GM19324 (cell line): ENCODE measurements at regions not wholly inside any gene's neighbourhood (a gene's known extent, or its start where the extent isn't known, plus 50 kb on each side); places are given as distances from the start of the nearest gene placed in this dataset.

Experiments
- ATAC-seq: cut with Tn5 transposase; IDR thresholded peaks from one replicate; pipeline ENCODE4 v1.9.1; 2021; ENCODE audit warnings: mild to moderate bottlenecking, moderate library complexity; ENCODE audit not compliant: unreplicated experiment, low FRiP score

DNA sequence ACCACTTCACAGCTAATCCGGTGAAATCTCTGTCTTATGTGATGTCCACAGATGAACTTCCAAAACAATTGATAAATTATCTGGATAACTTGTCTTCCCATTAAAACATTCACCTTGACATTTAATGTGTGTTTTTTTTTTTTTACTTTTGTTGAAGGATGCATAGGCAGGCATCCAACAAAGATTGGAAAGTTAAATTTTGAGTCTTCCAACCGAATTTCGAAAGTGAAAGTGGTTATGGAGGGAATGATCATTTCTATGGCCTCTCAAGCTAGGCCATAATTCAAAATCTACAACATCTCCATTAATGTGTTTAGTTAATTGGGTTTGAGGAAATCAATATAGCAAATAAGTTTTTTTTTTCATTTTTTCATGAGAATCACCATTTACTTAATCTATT lies 1495.5 kb upstream of the ACVR2A start:
- ATAC-seq = no peak

DNA sequence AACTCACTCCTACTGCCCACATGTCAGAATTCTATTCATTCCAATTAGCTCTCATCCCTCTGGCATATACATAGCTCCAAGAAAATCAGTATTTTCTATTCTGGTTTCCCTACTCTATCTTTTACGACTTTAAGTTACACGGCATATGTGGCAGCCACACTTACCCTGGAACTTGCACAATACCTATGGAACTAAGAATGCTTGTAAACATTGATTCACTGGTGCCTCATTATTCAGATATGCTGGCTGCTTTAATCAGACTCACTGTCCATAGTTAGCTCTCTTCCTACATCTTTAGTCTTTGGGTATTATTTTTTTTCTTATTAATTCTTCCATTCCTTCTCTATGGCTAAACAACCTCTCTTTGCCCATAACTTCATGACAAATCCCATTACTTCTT lies 1519.9 kb upstream of the ACVR2A start:
- ATAC-seq = no peak

DNA sequence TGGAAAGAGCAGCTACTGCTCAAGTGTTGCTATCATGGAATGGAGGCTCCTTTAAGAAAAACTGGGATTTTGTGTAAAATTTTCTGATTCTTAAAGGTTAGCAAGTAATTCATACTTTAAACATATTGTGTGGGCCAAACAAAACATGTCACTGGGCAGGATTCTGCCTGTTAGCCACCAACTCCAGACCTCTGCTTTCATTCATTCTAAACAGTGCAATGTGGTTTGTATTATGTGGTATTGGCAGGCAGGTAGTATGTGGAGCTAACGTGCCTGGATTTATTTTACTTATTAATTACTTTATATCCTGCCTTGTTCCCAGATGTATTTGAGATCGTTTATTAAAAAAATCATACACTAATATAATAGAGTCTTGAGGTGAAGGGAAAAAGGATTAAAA lies 1521.3 kb upstream of the ACVR2A start:
- ATAC-seq = no peak

DNA sequence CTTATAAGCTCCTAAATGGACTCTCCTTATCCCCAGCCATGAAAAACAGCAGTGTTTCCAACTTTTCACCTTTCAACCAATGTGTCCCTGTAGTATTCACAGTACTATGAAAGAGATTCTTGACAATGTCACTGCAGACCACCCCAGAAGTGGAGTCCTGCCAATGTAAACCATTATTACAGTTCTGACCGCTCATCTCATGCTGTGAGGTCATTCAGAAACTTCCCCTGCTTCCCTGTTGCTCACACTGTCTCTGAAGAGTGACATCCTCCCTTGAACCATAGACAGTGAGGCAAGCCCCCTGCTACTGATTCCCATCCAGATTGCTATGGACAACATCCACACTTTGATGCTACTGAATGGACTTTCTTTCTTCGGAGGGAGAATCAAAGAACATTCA lies 1523.7 kb upstream of the ACVR2A start:
- no peak for ATAC-seq

DNA sequence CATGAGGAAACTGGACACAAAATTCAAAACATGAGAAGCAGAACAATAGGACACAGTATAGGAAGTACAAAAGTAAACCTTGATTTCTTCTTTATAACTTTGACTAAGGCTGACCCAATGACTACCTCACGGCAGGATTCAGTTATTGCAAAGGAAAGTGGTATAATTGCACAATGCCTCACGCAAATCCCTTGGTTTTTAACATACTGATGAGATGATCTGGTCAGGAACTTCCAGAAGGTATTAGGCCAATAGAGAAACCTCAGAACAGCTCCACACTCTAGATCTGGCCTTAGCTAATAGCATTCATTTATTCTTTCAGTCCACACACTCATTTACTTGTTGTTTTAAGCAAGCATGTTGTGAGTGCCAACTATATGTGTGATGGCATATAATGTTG lies 1526.9 kb upstream of the ACVR2A start:
- ATAC-seq = no peak

DNA sequence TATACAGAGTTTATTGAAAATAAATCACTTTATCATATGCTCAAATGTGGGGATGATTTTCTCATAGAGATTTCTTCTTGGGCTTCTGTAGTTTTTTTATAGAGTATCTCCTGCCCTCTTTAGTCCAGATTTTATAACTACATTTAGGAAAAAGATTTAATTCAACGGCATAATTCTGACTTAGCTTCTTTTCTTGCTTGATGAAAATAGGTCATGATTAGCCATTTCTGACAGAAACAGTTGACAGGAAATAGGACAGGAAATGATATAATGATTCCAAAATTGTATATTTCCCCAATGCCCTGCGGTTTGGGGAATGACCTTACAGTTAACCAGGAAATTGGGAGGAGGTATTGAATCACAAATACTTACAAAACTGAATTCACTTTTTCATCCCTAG lies 1531.9 kb upstream of the ACVR2A start:
- no peak for ATAC-seq

DNA sequence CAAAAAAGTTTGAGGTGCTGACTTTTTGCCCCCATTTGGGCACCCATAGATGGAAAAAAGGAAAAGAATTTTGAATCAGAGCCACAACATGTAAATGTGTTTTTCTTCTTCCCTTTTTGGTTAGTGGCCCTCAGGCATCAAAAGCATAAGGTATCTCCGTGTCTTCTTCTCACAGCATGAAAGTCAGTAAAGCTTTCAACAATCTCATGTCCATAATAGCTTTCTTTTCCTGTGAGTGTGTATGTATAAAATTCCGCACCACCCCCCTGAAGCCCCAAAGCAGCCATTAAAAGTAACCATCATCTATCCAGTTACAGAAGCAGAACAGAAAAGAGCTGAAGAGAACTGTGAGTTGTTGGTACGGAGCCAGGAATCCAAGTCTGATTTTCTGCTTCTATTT lies 1539.7 kb upstream of the ACVR2A start:
- ATAC-seq = no peak

DNA sequence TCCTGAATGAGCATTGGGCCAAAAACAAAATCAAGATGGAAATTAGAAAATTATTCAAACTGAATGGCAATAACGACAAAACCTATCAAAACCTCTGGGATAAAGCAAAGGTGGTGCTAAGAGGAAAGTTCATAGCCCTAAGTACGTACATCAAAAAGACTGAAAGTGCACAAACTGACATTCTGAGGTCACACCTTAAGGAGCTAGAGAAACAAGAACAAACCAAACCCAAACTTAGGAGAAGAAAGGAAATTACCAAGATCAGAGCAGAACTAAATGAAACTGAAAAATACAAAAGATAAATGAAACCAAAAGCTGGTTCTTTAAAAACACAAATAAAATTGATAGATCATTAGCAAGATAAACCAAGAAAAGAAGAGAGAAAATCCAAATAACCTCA lies 1543.5 kb upstream of the ACVR2A start:
- no peak for ATAC-seq

DNA sequence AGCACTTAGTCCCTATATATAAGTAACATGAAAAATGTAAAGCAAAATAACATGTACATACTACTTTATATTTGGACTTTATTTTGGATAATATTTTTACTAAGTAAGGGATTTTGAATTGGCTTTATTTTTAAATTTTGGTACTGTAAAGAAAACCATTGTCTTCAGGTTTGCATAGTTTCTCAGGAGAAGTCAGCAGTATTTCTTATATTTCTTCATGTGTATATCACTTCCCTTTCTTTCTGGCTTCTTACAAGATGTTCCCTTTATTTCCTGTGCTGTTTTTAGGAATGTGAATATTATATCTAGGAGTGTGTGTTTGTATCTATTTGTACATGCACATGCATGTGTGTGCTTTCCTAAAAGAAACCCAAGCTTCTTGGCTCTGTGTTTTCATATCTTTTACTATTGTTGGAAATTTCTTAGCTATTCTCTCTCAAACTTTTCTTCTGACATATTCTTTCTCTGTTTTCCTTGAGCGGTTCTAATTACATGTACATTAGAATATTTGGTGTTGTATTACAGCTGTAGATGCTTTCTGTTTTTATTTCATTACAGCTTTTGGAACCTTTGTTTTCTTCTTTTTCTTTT lies 1549.7 kb upstream of the ACVR2A start:
- no peak for ATAC-seq

DNA sequence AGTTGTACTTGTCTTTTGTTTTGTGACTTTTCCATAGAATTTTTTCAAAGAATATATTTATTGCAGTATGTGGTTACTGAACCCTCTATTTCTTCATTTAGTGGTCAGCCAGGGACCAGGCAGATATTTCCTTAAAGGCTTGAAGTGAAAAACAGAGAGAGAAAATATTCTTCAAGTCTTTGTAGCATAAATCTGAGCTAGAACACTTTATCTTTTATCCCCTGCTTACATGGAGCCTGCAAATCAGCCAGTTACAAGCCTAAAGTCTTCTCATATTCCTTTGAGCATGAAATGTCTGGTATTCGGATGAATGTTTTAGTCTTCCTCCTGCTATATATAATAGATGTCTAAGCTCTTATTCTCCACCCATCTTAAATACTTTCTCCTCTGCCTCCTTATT lies 1557.5 kb upstream of the ACVR2A start:
- no peak for ATAC-seq

DNA sequence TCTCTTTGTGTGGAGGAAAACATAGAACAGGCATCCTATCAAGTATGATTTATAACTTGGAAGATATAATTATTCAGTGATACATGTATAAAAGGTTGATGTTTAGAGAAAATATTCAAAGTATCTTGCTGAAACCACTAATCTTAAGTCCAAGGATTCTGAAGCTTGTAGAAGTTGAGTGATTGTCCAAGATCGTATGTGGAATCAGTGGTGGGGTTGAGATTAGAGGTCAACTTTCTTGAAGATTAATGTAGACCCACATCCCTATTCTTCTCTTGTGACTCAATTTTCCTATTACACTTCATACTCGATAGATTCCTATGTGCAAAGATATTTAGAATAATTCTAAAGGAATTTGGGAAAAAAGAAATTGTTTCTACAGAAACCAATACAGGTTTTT lies 1565.9 kb upstream of the ACVR2A start:
- no peak for ATAC-seq

DNA sequence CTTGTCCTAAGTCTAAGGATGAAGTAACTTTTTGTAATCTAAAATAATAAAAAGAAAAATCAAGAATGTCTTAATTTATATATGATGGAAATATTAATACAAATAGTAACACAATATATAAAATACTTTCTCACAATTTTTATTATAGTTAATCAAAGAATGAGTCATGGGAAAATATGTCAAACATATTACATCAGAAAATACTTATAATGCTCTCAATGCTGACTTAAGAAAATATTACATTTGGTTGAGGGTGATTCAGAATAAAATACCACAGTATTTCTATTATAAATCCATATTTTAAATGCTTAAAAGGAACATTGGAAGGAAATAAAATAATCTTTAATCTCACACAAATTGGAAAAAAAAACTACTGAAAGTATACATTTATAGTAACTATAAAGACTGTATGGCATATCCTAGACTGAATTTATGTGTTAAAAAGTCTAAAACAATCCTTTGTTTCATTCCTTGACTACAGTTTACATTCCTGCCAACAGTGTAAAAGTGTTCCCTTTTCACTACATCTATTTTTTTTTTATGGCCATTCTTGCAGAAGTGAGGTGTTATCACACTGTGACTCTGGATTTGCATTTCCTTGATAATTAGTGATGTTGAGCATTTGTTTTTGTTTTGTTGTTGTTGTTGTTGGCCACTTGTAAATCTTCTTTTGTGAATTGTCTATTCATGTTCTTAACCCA lies 1573.5 kb upstream of the ACVR2A start:
- no peak for ATAC-seq

DNA sequence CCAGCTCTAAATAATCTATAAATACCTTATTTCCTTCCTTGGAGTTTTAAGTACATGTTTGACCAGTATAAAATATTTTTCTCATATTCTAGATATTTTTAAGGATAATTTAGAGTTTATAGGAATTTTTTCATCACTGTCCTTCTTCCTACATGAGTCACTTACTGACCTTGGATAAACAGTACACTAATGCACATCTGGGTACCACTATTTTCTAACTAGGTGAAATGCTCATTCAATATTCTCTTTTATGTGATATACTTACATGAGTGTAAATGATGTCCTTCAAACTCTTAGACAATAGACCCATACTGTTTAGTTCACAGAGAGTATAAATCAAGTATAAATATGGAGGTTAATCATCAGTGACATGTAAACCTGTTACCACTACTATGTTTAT lies 1574.2 kb upstream of the ACVR2A start:
- no peak for ATAC-seq

DNA sequence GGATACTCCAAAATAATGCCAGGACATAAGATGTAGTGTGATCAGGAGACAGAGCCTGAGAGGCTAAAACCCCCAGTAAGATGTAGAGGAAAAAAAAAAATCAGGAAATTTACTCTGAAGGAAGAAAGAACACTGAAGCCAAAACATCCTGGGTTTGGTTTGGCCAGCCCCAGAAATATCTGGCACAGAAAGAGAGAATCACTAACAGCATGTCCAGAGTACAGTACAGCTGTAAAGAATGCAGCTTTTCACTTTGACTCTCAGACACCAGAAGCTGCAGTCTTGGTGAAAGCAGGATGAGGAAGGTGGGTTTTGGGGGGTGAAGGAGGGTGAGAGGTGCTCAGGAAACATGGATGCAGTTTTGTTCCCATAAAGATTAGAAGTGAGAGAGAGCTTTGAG lies 1577.7 kb upstream of the ACVR2A start:
- no peak for ATAC-seq

DNA sequence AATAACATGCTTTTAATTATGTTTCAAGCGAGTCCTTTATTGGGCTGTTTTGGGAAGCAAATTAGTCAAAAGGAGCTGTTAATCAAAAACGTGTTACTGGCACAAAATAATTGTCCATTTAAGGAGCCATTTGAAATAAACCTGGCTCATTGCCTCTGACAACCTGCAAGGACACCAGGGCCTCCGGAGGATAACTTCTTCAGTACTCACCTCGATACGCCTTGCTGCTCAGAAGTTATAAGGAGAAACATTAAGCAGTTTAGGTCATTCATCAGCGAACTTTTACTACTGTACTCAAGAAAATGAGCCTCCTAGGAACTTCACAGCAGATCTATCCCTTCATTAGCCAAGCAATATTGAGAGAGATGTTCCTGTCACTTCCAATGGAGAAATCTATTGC lies 1579.2 kb upstream of the ACVR2A start:
- ATAC-seq = no peak

DNA sequence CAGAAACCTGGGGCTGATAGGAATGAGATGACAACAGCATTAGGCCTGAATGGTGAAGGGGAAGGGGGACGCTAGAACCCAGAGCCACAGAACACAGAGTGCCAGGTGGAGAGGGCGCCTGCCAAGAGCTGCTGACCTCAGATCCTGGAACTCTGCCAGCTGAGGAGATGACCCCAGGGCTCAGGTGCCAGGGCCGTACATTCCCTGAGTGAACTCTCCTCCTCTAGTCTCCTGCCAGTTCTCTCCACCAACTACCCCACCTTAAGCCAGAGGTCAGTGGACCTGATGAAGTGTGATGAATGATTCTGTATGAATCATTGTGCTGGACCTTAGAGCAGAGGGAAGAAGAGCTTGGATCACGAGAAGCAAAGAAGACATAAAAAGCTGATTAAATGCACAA lies 1582.2 kb upstream of the ACVR2A start:
- ATAC-seq = no peak

DNA sequence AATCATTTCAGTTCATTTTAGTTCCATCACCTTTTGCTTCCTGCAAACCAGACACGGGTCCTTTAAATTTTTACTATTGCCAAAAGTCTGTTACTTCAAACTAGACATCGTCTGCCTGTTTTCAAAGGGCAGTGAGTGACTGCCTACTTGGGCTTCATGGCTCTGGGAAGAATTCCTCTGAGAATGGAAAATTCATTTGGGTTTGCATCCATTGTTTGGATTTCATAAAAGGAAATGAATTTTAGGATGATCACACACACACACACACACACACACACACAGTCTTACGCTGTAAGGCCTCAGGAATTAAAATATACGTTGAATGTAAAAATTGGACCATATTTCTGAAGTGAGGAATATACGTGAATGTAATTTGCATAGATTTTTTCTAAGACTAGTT lies 1584.3 kb upstream of the ACVR2A start:
- ATAC-seq = no peak

DNA sequence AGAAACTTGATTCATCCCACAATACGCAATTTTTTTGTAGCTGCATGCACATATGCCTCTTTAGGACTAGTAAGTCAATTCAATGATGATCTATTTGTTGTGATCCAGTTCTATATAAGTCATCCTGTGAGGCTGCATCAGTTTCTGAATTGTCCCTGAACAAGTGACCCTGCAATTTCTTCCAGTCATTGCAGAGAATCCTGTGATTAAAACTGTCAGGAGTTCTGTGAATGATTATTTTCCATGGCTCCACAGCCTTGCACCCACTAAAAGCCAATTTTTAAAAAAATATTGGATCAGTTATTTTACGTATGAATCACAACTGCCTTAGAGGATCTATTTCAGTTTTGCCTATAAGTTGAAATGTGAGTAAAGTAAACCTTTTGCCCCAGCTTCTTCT lies 1585.0 kb upstream of the ACVR2A start:
- no peak for ATAC-seq

DNA sequence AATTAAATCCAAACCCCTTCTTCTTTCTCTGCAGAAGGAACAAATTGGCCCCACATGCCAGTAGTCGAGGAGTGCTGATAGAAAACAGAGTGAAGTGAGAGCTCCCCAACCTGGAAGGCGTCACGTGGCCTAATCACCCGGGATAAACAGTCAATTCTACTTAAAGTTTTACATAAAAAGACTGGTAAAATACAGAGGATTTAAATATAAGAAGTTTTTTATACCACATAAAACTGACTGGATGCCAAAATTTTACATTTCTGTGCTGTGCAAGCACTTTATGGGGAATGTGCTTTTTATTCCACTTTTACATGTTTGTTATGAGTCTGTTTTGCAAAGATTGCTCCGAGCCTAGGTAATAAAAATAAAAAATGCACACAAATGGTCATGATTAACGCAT lies 1586.8 kb upstream of the ACVR2A start:
- no peak for ATAC-seq

DNA sequence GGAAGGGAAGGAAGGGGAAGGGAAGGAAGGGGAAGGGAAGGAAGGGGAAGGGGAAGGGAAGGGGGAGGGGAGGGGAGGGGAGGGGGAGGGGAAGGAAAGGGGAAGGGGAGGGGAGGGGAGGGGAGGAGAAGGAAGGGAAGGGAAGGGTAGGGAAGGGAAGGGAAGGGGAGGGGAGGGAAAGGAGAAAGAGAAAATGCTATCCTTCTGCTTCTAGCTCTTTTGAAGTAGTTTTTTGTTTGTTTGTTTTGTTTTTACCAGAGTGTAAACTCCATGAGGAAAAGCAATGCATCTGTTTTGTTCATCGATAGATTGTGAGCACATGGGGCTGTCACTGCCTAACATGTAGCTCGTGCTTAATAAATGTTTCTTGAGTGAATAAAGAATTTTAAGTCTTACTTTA lies 1592.7 kb upstream of the ACVR2A start:
- ATAC-seq = no peak

DNA sequence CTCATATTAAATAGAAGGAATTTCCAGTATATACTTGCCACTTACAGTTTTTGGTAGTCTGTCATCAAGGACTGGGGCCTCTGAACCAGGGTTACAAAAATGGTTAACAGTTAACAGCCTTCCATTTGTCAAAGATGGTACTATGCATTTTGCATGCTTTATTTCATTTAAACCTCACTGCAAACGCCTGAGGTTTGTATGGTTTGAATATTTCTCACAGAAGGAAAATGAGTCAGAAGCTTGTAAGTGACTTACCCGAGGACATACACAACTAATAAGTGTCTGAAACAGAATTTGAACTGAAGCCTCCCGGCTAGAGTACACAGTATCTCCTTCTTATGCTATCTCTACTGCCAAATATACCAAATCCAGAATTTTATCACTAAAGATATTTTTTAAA lies 1593.5 kb upstream of the ACVR2A start:
- no peak for ATAC-seq

DNA sequence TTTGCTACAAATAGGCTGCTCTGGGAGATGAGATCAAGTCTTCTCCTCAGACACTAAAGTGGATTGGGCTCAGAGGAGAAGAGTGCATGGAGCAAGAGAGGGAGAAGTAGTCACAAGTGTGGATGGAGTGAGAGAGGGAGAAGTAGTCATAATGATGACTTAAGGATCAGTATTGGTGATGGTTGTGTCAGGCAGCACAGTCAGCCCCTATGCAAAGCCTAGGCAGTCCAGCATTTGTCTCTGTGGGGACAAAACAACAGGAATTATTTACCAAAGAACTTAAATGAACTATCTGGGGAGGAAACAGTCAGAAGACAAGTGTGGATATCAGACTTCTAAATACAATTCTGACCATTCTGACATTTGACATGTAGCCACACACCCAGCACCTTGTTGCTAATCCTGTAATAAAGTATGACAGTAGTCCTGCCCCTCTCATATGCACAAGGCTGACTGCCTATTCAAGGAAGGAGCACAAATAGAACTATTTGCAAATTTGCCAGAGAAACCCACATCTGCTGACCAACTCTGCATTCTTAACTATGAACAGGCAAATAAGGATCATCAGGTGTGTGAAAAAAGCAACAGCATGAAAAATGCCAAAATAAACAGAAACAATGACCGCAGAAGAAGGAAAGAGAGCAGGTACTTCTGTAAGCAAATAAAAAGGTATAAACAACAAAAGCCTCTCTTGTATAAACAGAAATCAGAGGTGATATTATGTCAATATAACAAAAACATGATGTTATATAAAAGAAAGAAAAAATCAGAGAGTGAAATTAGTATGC lies 1597.9 kb upstream of the ACVR2A start:
- peak; percentile 68 for ATAC-seq
